ENCODE measurements at regions not wholly inside any gene's neighbourhood (a gene's known extent, or its start where the extent isn't known, plus 50 kb on each side); places are given as distances from the start of the nearest gene placed in this dataset.

DNA sequence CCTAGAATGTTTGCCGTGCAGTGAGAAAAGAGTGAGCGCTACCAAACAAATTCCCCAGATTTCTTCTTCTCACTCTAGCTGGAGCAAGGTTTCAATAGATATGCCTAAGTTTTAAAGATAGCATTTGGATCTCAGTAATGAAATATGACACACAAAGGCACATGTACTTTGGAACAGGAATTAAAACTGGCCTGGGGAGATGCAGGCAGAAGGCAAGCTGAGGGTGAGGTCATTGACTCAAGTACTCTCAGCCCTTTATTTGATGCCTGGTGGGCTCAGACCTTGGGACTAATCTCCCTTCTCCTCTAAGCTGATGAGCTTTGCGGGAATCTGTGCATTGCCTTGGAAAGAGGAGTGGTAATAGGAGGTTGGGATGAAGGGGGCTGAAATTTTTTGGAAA, 323.3 kb upstream of the SLC30A5 start:
- peak overlapping the region; percentile 66 for H3K27ac ChIP-seq

DNA sequence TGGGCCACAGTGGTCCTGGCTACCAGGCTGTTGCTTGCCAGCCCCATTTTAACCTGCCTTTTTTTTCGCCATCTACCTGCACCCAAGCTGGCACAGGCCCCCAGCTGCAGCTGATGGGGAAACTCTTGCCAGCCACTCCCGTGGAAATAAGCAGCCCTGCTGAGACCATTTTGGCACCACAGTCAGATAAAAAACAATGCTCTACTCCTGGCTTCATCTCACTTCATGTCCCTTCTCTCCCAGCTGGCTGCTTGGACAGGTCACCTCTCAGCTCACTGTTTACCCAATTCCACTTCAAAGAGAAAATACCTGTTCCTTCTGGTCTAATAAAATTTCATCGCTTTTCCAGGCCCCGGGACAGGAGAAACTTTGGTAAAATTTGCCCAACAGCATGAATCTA, 322.6 kb upstream of the SLC30A5 start:
- TF ChIP-seq, protein P1, sequence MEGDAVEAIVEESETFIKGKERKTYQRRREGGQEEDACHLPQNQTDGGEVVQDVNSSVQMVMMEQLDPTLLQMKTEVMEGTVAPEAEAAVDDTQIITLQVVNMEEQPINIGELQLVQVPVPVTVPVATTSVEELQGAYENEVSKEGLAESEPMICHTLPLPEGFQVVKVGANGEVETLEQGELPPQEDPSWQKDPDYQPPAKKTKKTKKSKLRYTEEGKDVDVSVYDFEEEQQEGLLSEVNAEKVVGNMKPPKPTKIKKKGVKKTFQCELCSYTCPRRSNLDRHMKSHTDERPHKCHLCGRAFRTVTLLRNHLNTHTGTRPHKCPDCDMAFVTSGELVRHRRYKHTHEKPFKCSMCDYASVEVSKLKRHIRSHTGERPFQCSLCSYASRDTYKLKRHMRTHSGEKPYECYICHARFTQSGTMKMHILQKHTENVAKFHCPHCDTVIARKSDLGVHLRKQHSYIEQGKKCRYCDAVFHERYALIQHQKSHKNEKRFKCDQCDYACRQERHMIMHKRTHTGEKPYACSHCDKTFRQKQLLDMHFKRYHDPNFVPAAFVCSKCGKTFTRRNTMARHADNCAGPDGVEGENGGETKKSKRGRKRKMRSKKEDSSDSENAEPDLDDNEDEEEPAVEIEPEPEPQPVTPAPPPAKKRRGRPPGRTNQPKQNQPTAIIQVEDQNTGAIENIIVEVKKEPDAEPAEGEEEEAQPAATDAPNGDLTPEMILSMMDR (conservative IDR thresholded peaks at IDR 0.05): no peak
- H3K27ac ChIP-seq: peak overlapping the region; percentile 66

More for the DNA sequence above, 323.3 kb upstream of the SLC30A5 start:
- TF ChIP-seq, protein P1 (conservative IDR thresholded peaks at IDR 0.05): no peak

DNA sequence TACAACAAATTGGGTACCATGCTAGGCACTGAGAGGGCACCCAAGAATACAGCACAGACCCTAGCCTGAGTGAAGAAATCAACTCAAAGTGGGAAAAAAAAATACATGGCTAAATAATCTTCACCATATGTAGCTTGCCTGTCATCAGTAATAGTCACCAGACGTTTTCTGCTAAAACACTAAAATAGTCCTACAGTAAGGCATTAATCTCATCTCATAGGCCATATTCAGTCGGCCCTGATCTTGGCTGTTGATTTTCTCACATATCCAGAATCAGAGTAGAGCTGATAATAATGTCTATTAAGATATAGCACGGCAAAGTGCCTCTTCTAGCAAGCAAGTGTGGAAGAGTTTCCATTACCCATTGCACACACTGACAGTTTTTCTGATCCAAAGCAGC, 322.1 kb upstream of the SLC30A5 start:
- H3K27ac ChIP-seq: peak overlapping the region; percentile 66
- TF ChIP-seq, protein P1 (conservative IDR thresholded peaks at IDR 0.05): no peak

DNA sequence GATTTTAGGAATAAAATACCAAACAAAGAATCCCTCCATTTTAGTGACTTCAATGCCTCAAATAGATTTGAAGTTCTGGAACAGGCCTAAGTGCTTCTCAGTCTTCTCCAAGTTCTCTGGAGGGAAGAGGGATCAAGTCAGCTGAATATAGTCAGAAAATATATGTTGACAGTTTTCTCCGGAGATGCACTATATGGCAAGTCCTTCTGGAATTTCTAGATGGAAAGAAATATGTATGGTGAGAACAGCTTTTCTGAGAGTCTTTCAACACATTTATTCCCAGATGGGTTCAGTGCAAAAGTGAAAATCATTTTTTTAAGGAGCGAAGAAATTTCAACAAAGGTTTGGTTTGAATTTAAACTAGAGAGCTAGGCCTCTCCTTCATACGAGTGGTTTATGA, 317.4 kb upstream of the SLC30A5 start:
- H3K27ac ChIP-seq: no peak overlapping the region
- TF ChIP-seq, protein P1 (conservative IDR thresholded peaks at IDR 0.05): no peak

DNA sequence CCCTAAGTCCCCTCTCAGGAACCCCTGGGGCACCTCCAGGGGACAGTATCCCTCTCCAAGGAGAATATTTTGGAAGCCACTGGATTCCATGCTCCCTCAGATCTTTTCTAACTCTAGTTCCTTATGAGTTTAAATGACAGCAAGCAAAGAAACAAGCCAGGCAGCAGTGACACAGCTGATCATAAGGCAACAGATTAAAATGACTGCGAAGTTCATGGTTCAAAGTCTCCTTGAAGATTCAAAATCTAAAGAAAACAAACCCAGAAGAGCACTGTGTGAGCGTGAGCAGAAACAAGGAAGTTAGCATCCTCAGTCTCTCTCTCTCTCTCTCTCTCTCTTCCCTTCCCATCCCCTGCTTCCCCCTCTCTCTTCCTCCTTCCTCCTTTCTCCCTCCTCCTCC, 316.7 kb upstream of the SLC30A5 start:
- H3K27ac ChIP-seq: no peak overlapping the region
- TF ChIP-seq, protein P1 (conservative IDR thresholded peaks at IDR 0.05): no peak

DNA sequence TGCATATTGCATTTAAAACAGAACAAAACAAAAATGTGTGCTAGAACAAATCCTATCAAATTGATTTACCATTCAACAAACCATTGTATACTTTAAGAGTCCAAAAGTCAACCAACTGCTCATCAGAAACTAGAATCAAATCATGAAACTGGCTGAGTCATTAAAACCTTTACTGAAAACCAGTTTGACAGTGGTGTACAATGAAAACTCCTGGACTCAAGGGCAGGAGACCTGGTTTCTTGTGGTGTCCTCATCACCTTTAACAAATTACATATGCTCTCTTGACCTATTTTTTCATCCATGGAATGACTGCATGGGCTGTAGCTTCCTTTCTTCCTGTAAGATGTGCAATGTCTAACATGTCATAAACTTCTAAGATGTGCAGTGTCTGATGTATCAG, 315.3 kb upstream of the SLC30A5 start:
- no peak overlapping the region for H3K27ac ChIP-seq
- TF ChIP-seq, protein P1 (conservative IDR thresholded peaks at IDR 0.05): no peak

DNA sequence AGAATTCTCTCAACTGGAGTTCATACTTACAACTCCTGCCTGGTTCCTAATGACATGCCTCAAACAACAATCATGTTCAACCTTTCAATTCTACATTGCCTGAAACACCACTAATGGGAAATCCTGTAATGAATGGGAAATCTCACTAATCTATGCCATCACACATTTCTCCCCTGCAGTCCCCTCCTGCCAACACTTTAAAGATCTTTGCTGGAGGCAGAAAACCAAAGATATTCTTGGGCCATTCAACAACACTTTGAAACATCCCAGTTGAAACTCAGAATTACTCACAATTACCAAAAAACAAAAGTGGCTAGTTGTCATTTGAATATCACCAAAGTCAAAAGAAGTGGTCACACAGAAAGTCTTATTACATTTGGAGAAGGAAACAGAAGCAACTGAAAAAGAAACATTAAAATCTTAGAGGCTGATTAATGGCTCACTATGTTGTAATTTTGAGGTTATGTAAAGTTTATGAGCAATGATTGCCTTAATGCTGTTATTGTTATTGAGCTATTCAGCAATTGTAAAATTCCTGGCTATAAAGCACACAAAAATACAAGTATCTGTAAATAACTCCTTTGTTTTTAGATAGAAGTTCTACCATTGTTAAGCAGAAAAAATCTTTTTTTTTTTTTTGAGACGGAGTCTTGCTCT, 313.4 kb upstream of the SLC30A5 start:
- TF ChIP-seq, protein P1 (conservative IDR thresholded peaks at IDR 0.05): no peak
- peak overlapping the region; percentile 27; the same call in 1 of the 2 replicates for H3K27ac ChIP-seq
